SK-N-SH (cell line): ENCODE measurements at regions not wholly inside any gene's neighbourhood (a gene's known extent, or its start where the extent isn't known, plus 50 kb on each side); places are given as distances from the start of the nearest gene placed in this dataset.

ENCODE experiments used
- NFIC ChIP-seq: IDR thresholded peaks from 2 replicates; pipeline ENCODE4 v1.4.0; 2012; ENCODE audit warnings: borderline replicate concordance
- RAD21 ChIP-seq: IDR thresholded peaks from 2 replicates; pipeline ENCODE4 v1.6.1; 2012; ENCODE audit warnings: mild to moderate bottlenecking, low read length
- RCOR1 ChIP-seq: fragments of 150-350 bp; IDR thresholded peaks from 2 replicates; pipeline ENCODE4 v1.6.1; 2017; ENCODE audit warnings: antibody characterized with exemption, low read length
- SMC3 ChIP-seq: IDR thresholded peaks from 2 replicates; pipeline ENCODE4 v1.6.1; 2012; ENCODE audit warnings: low read depth, low read length, improper control_type of control experiment
- YY1 ChIP-seq: IDR thresholded peaks from 2 replicates; pipeline ENCODE4 v1.4.0; 2012; ENCODE audit warnings: low read depth, mild to moderate bottlenecking
- TF ChIP-seq, protein P1 (sequence below): IDR thresholded peaks from 2 replicates; pipeline ENCODE4 v1.4.0; 2012; ENCODE audit warnings: low read depth, borderline replicate concordance
- TF ChIP-seq, protein P2 (sequence below): fragments of 200-600 bp; sonication (generic); IDR thresholded peaks from 2 replicates; pipeline ENCODE4 v1.6.1; 2017; ENCODE audit warnings: antibody characterized with exemption, mild to moderate bottlenecking, moderate library complexity
- TF ChIP-seq, protein P3 (sequence below): IDR thresholded peaks from 2 replicates; pipeline ENCODE4 v1.4.0; 2012; ENCODE audit warnings: low read depth

DNA sequence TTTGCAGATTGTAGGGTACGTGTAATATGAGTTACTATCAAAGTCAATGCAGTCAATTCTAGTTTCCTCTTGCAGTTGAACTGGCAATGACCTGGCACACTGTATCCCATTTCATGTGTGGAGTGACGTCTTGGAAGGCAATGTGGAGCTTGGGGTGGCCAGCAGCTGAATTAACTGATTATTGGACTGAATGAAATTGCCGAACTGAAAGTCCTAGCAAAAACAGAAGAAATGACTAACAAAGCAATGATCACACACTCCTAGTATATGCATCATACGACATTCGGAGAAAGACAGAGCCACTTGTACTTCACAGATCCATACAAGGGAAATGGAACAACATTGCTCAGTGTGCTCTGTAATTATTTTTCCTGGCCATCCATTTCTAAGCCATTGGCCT lies 259.1 kb upstream of the DAPK1 start:
- TF ChIP-seq, protein P1, sequence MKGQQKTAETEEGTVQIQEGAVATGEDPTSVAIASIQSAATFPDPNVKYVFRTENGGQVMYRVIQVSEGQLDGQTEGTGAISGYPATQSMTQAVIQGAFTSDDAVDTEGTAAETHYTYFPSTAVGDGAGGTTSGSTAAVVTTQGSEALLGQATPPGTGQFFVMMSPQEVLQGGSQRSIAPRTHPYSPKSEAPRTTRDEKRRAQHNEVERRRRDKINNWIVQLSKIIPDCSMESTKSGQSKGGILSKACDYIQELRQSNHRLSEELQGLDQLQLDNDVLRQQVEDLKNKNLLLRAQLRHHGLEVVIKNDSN, result no peak
- TF ChIP-seq NFIC, result no peak
- no peak for TF ChIP-seq RAD21
- TF ChIP-seq, protein P2, sequence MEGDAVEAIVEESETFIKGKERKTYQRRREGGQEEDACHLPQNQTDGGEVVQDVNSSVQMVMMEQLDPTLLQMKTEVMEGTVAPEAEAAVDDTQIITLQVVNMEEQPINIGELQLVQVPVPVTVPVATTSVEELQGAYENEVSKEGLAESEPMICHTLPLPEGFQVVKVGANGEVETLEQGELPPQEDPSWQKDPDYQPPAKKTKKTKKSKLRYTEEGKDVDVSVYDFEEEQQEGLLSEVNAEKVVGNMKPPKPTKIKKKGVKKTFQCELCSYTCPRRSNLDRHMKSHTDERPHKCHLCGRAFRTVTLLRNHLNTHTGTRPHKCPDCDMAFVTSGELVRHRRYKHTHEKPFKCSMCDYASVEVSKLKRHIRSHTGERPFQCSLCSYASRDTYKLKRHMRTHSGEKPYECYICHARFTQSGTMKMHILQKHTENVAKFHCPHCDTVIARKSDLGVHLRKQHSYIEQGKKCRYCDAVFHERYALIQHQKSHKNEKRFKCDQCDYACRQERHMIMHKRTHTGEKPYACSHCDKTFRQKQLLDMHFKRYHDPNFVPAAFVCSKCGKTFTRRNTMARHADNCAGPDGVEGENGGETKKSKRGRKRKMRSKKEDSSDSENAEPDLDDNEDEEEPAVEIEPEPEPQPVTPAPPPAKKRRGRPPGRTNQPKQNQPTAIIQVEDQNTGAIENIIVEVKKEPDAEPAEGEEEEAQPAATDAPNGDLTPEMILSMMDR, result no peak
- TF ChIP-seq YY1, result no peak
- no peak for TF ChIP-seq RCOR1
- no peak for TF ChIP-seq SMC3
- TF ChIP-seq, protein P3, sequence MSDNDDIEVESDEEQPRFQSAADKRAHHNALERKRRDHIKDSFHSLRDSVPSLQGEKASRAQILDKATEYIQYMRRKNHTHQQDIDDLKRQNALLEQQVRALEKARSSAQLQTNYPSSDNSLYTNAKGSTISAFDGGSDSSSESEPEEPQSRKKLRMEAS, result no peak
